Activated CD4-positive, alpha-beta T cell treated with anti-CD3 and anti-CD28 coated beads for 1 hour (primary cell): ENCODE measurements at regions not wholly inside any gene's neighbourhood (a gene's known extent, or its start where the extent isn't known, plus 50 kb on each side); places are given as distances from the start of the nearest gene placed in this dataset.

Experiments used
- DNase-seq: peaks from one replicate; pipeline ENCODE4 v3.0.0-alpha.2; 2020

GRCh38 chr2:240325016-240326007 is 110.2 kb upstream of the GPC1 start:
- DNase-seq = no peak

DNA sequence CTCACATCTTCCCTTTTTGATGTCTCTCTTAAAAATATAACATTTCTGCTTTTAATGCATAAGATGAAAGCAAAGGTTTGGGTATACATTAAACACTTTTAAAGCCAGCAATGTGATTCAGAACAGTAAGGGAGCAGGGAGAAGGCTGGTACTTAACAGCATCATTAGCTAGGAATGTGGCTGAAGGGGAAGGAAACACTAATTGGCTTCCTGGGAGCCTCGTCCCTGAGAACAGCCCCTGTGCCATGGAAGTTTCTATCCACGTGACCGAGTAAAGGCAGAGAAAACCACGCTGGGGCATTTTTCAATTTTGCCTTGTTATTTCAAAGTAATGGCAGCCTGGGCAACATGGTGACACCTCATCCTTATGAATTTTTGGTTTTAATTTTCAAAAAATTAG is 109.2 kb upstream of the GPC1 start:
- no peak for DNase-seq

GRCh38 chr2:240326886-240327285 is 108.6 kb upstream of the GPC1 start:
- no peak for DNase-seq

DNA sequence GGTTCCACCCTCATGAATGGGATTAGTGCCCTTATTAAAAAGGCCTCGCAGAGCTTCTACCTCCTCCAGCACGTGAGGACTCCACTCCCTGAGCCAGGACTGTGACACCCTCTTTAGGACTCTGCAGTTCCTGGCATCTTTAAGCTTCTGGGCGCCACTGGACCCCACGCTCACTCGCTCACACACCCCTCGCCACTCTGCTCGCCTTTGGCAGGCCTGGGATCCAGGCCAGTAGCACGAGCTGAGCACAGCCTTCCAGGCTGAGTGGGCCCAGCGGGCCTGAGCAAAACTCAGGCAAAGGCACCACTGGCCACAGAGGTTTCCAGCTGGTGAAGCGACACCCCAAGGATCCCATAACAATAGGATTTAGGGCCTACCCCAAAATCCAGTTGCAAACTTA is 107.9 kb upstream of the GPC1 start:
- no peak for DNase-seq

DNA sequence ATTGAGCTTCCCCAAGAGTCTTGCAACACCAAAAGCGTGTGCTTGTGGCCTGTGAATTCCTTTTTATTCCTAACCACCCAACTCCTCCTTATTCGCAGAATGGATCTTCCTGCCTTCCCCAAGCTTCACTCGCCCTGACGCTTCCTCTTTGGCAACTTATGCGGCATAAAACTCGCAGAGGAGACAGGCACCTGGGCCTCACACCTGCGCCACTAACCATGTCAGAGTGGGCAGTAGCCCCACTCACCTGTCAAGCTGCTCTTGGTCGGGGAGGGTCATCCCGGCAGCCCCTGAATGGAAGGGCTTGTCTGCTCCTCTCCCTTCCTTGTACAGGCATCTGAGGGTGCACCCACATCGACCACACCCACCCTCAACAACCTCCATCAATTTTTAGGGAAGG is 106.9 kb upstream of the GPC1 start:
- no peak for DNase-seq

DNA sequence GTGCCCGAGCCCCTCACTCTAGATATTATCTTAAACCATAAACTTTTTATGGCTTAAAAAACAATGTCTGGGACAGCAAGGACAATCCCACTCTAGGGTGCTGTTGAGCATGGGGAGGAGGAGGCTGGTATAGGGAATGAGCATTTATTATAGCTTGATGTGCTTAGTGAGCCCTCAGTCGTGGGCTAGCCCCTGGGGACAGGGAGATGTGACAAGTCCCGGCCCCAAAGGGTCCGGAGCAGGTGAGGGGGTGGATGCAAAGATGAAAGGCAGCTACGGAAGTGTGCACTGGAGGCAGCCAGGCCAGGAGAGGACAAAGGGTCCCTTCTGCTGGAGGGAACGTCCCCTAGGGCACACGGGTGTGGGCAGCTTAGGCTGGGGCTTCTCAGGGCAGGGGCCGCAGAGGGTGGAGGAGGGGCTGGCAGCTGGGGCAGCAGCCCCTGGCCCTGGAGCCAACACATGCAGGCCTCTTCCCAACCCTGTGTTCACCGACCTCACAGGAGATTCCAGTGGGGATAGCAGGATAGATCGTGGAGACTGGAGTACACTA is 106.3 kb upstream of the GPC1 start:
- no peak for DNase-seq

DNA sequence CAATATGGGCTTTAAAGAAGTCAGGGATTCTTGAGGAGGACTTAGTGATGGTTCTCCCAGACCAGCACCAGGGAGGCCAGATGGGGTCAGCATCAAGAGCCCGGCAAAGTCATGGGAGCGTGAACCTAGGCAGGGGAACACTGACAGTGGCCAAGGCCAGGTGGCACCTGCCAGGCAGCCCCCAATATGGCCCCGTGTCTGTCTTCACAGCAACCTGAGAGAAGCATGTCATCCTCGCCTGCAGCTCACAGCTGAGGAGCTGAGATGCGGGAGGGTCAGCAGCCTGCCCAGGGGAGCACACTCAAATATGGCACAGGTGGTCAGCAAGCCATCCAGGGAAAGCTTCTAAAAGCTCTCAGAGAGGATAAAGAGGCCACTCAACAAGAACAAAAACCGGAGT is 105.7 kb upstream of the GPC1 start:
- DNase-seq = no peak

DNA sequence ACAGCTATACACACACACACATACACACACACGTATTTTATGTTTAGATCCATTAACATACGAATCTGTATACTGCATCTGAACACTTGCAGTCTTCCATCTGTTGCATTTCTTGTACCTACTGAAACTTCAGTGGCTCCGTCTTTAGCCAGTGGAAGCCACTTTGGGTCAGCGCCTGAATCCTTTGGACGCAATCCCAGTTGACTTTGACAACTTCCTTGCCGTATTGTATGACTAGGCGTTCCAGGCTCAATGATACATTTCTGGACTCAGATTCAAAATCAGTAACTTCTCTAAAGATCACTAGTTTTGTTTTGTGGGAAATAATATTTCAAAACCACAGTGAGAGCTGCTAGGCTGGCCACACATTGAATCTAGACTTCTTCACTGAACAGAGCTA is 101.5 kb upstream of the GPC1 start:
- no peak for DNase-seq

- DNase-seq = no peak
These were observed 100.4 kb upstream of the GPC1 start for GRCh38 chr2:240335061-240335460.

DNA sequence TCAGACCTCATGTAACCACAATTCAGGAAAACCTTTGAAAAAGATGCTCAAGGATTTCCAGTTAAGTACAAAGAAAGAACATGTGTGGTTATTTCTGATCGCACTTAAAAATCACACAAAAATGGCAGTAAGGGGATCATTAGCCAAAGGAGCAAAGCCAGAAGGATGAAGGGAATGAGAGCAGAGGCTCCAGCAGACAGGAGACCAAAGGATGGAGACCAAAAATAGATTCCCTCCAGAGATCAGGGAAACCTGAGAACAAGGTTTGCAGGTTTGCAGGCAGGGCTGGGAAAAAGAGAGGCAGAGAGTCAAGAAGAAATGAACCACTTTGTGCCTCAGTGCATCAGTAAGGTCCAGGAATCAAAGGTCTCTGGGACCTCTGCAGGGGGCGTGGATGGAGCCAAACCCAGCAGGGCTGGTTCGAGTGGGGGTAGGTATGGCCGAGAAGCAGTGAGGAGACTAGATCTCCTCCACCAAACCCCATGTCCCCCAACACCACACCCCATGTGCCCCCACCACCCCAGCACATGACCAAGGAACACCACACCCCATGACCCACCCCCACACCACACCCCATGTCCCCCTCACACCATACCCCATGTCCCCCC is 98.5 kb upstream of the GPC1 start:
- DNase-seq = no peak

- DNase-seq = no peak
These were observed 97.2 kb upstream of the GPC1 start for GRCh38 chr2:240338274-240338673.

GRCh38 chr2:240339411-240340360 is 95.8 kb upstream of the GPC1 start:
- no peak for DNase-seq

DNA sequence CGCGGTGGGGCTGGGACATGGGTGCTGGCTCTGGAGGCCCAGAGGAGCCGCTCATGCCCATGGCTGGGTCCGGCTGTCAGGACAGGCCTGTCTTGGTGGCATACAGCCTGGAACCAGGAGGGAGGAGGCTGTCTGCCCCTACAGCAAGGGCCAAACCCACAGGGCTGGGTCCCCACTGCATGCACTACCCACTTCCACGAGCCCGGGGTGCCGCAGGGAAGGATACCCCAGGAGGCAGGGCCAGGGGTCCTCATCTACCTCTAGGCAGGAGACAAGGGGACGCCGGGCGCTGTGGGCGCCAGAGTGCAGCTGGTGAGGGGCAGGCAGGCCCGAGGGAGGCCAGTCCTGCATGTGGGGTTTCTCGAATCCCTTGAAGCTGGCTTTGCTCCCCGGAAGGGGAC is 95.1 kb upstream of the GPC1 start:
- no peak for DNase-seq

DNA sequence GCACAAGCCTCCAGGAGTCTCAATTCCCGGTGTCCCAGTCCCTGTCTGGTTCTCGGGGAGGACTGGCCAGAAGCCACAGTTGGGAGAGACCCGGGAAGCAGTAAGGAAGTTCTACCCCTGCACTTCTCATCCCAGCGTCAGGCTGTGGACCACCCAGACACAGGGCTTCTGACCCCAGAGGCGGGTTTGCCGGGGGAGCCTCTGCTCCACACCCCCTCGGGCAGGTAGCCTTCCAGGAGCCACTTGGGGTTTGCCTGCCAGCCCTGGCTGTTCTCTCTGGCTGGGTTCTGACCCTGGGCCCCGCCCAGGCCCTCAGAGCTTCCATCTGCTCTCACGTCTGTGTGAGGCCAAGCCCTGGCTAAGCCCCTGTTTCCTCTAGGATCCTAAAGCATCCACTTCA is 94.4 kb upstream of the GPC1 start:
- no peak for DNase-seq

DNA sequence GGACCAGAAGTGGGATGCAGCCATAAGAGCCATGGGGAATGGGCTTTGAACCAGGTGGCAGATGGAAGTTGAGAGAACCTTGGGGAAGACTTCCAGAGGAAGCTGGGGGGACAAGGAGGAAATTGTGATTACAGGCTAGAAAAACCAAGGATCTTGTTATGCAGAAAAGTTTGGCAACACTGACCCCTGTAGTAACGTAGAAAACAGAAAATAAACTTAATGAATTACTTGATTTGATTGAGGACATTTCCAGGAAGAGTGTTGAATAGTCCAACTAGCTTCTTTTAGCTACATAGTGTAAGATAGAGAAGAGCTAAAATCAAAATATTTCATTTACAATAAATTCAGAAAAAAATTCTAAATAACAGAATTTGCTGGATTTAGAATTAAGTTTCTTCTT is 91.9 kb upstream of the GPC1 start:
- DNase-seq = no peak

- DNase-seq = no peak
These were observed 90.6 kb upstream of the GPC1 start for GRCh38 chr2:240344904-240345303.

GRCh38 chr2:240346015-240346752 is 89.3 kb upstream of the GPC1 start:
- no peak for DNase-seq

- no peak for DNase-seq
These were observed 88.6 kb upstream of the GPC1 start for GRCh38 chr2:240346753-240347372.

DNA sequence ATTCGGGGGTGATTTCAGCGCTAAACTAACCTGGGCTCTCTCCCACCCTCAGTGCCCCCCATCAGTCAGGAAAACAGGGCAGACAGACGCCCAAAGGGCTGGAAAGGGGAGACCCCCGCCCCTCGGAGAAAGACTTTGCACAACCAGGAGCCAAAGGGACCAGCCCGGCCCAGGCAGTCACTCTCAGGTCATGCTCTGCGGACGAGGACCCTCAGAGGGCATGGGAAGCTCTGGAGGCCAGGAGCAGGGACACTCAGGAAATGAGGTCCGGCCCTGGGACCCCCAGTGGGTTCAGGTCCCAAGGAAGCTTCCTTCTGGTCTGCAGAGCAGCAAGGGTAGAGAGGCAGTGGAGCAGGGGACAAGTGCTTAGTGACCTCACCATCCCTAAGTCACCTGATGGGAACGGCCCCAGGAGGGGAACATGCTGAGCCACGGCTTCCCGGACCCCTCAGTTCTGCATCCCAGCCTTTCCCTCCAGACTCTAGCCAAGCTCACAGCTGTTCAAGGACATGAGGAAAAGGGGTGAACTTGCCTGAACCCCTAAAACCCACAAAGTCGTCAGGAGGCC is 88.0 kb upstream of the GPC1 start:
- DNase-seq = no peak

GRCh38 chr2:240347949-240348500 is 87.4 kb upstream of the GPC1 start:
- no peak for DNase-seq

GRCh38 chr2:240348522-240348921 is 86.9 kb upstream of the GPC1 start:
- DNase-seq = no peak
